ENCODE measurements at regions not wholly inside any gene's neighbourhood (a gene's known extent, or its start where the extent isn't known, plus 50 kb on each side); places are given as distances from the start of the nearest gene placed in this dataset.
A peak's percentile ranks its signal among the peaks of the same experiment; 100 is the strongest.

DNA sequence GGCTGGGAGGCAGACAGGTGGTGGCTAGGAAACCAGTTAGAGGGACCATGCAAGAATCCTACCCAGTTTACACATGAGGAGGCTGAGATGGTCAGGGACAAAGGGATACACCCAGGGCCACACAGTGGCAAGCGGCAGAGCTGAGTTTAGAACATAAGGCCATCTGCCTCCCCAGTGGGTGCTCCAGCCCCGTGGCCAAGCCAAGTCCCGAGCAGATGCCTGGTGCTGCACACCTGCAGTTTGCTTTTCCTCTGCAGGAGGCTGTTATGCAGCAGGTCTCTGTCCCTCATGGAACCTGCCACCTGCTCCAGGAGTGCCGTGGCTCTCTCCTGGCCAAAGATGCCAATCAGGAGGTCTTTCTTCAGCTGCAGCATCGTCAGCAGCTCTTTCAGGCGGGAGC lies 70.8 kb downstream of the SYNE3 start:
- Histone ChIP-seq H3K36me3 (replicated peaks) (no peaks in the 10 kb centered on the region), H3K27me3 (replicated peaks) (no peaks in the 10 kb centered on the region), H3K4me3 (ENCODE audit: low read depth, low read length) (no peak overlapping the region), H3K27ac (no peak overlapping the region)
- no peak for DNase-seq
- in situ Hi-C loops (cut with HindIII; ENCODE audit: low pct_ligation_motif_present, low sequenced_read_pairs): no loop called here
- TF ChIP-seq, protein P1, sequence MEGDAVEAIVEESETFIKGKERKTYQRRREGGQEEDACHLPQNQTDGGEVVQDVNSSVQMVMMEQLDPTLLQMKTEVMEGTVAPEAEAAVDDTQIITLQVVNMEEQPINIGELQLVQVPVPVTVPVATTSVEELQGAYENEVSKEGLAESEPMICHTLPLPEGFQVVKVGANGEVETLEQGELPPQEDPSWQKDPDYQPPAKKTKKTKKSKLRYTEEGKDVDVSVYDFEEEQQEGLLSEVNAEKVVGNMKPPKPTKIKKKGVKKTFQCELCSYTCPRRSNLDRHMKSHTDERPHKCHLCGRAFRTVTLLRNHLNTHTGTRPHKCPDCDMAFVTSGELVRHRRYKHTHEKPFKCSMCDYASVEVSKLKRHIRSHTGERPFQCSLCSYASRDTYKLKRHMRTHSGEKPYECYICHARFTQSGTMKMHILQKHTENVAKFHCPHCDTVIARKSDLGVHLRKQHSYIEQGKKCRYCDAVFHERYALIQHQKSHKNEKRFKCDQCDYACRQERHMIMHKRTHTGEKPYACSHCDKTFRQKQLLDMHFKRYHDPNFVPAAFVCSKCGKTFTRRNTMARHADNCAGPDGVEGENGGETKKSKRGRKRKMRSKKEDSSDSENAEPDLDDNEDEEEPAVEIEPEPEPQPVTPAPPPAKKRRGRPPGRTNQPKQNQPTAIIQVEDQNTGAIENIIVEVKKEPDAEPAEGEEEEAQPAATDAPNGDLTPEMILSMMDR (IDR thresholded peaks at IDR 0.05; ENCODE audit: low read depth, low read length, missing control alignments): no peak

GRCh38 chr14:95445161-95445560 lies 71.3 kb downstream of the SYNE3 start:
- DNase-seq: no peak
- no peaks in the 10 kb centered on the region for H3K36me3 ChIP-seq (replicated peaks)
- TF ChIP-seq, protein P1 (IDR thresholded peaks at IDR 0.05; ENCODE audit: low read depth, low read length, missing control alignments): no peak

GRCh38 chr14:95444132-95445129 lies 72.0 kb downstream of the SYNE3 start:
- no peak overlapping the region for H3K27ac ChIP-seq
- TF ChIP-seq, protein P1 (IDR thresholded peaks at IDR 0.05; ENCODE audit: low read depth, low read length, missing control alignments): no peak
- H3K4me3 ChIP-seq (ENCODE audit: low read depth, low read length): no peak overlapping the region
- H3K36me3 ChIP-seq (replicated peaks): no peaks in the 10 kb centered on the region
- in situ Hi-C loops (cut with HindIII; ENCODE audit: low pct_ligation_motif_present, low sequenced_read_pairs): no loop called here
- DNase-seq: no peak
- H3K27me3 ChIP-seq (replicated peaks): no peaks in the 10 kb centered on the region

More at GRCh38 chr14:95445161-95445560, 71.3 kb downstream of the SYNE3 start:
- no peak overlapping the region for H3K27ac ChIP-seq
- H3K27me3 ChIP-seq (replicated peaks): no peaks in the 10 kb centered on the region
- no peak overlapping the region for H3K4me3 ChIP-seq (ENCODE audit: low read depth, low read length)
- in situ Hi-C loops (cut with HindIII; ENCODE audit: low pct_ligation_motif_present, low sequenced_read_pairs): no loop called here

DNA sequence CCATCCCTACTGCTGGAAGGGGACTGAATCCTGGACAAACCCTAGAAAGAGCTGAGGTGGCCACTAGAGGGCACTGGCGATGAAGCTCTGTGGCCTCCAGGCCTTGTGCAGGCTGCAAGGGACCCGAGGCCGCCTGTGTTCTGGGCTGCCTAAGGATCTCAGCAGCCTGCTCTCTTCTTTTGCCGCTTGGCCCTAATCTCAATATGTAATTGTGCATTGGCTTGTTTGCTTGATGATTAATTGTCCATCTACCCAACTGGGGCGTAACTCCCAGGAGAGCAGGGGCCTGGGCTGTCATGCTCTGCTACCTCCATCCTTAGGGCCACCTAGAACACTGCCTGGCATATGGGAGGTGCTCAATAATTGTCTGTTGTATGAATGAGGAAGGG lies 73.8 kb downstream of the SYNE3 start:
- H3K36me3 ChIP-seq (replicated peaks): no peaks in the 10 kb centered on the region

GRCh38 chr14:95442016-95442632 lies 74.3 kb downstream of the SYNE3 start:
- Histone ChIP-seq H3K4me3 (ENCODE audit: low read depth, low read length) (no peak overlapping the region), H3K36me3 (replicated peaks) (no peaks in the 10 kb centered on the region)
- TF ChIP-seq, protein P1 (IDR thresholded peaks at IDR 0.05; ENCODE audit: low read depth, low read length, missing control alignments): no peak

More for the DNA sequence above, 73.8 kb downstream of the SYNE3 start:
- in situ Hi-C loops (cut with HindIII; ENCODE audit: low pct_ligation_motif_present, low sequenced_read_pairs): no loop called here
- TF ChIP-seq, protein P1 (IDR thresholded peaks at IDR 0.05; ENCODE audit: low read depth, low read length, missing control alignments): peak; percentile 95
- Histone ChIP-seq H3K27ac (no peak overlapping the region), H3K27me3 (replicated peaks) (no peaks in the 10 kb centered on the region), H3K4me3 (ENCODE audit: low read depth, low read length) (no peak overlapping the region)
- DNase-seq: peak; percentile 76

More at GRCh38 chr14:95442016-95442632, 74.3 kb downstream of the SYNE3 start:
- in situ Hi-C loops (cut with HindIII; ENCODE audit: low pct_ligation_motif_present, low sequenced_read_pairs): no loop called here
- no peaks in the 10 kb centered on the region for H3K27me3 ChIP-seq (replicated peaks)
- H3K27ac ChIP-seq: no peak overlapping the region
- no peak for DNase-seq
